ENCODE measurements at regions not wholly inside any gene's neighbourhood (a gene's known extent, or its start where the extent isn't known, plus 50 kb on each side); places are given as distances from the start of the nearest gene placed in this dataset.

DNA sequence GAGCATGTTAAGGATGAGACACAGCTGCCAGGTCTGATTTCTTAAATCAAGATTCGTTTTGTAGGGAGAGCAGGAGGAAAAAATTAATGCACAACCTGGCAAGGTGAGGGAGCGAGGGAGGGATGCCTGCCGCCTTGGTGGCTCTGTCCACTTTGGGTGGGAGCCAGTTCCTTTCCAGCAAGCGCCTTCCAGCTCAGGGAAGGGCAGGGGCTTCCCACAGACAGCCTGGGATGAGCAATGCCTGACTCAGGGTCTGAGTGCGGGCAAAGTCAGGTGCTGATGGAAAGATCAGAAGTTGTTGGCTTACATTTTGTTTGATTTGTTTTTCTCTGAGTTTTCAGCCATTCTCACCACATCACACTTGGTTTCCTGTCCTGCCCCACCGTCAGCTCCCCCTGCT, 220.7 kb downstream of the ENGASE start:
- TF ChIP-seq, protein P1, sequence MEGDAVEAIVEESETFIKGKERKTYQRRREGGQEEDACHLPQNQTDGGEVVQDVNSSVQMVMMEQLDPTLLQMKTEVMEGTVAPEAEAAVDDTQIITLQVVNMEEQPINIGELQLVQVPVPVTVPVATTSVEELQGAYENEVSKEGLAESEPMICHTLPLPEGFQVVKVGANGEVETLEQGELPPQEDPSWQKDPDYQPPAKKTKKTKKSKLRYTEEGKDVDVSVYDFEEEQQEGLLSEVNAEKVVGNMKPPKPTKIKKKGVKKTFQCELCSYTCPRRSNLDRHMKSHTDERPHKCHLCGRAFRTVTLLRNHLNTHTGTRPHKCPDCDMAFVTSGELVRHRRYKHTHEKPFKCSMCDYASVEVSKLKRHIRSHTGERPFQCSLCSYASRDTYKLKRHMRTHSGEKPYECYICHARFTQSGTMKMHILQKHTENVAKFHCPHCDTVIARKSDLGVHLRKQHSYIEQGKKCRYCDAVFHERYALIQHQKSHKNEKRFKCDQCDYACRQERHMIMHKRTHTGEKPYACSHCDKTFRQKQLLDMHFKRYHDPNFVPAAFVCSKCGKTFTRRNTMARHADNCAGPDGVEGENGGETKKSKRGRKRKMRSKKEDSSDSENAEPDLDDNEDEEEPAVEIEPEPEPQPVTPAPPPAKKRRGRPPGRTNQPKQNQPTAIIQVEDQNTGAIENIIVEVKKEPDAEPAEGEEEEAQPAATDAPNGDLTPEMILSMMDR (conservative IDR thresholded peaks at IDR 0.05; ENCODE audit: low read depth, low read length): no peak
- no peak for TF ChIP-seq EZH2 (IDR thresholded peaks at IDR 0.05; ENCODE audit: low read length, unreplicated experiment)
- TF ChIP-seq EZH2phosphoT487 (IDR thresholded peaks at IDR 0.05; ENCODE audit: borderline replicate concordance, low read length): no peak
